H1 (cell line): ENCODE measurements at regions not wholly inside any gene's neighbourhood (a gene's known extent, or its start where the extent isn't known, plus 50 kb on each side); places are given as distances from the start of the nearest gene placed in this dataset.

Experiments used
- CTCF ChIA-PET: fragments of 300-600 bp; sonication (Branson Sonifier 250); formaldehyde crosslinking; loops from one replicate; lab custom pipeline; 2021; ENCODE audit not compliant: partially characterized antibody; lab: Charles Lee
- POLR2A ChIA-PET: fragments of 300-600 bp; sonication (Branson Sonifier 250); formaldehyde crosslinking; loops from one replicate; lab custom pipeline; 2021; ENCODE audit warnings: inconsistent platforms; ENCODE audit not compliant: partially characterized antibody; lab: Charles Lee
- DNase-seq, 2 experiments: peaks; one replicate each; pipeline versions ENCODE4 v3.0.0 to v3.0.0-alpha.2; 2010 to 2022; ENCODE audit warnings: low spot score in 2 of 2, low read depth in 1 of 2, mixed read lengths in 1 of 2
- FAIRE-seq: peaks from 2 replicates; lab custom pipeline; 2011; peaks lifted over from hg19 to GRCh38; lab: Jason Lieb, UNC
- H2AFZ ChIP-seq: 2 replicates; pipeline ENCODE4 v1.8.1; 2012; ENCODE audit warnings: low read length, inconsistent platforms
- H2AK5ac ChIP-seq: 2 replicates; pipeline ENCODE4 v1.6.1; 2013; ENCODE audit warnings: low read depth, low read length
- H2BK120ac ChIP-seq: replicated peaks from 2 replicates; pipeline ENCODE3; 2013; ENCODE audit warnings: low read depth, low read length, inconsistent platforms
- H2BK12ac ChIP-seq: 2 replicates; pipeline ENCODE4 v1.6.1; 2013; ENCODE audit warnings: low read depth, low read length
- H2BK15ac ChIP-seq: 2 replicates; pipeline ENCODE4 v1.6.1; 2013; ENCODE audit warnings: low read length
- H2BK20ac ChIP-seq: 2 replicates; pipeline ENCODE4 v1.6.1; 2013; ENCODE audit warnings: low read length
- H2BK5ac ChIP-seq: 2 replicates; pipeline ENCODE4 v1.6.1; 2013; ENCODE audit warnings: low read depth, low read length
- H3K14ac ChIP-seq: 2 replicates; pipeline ENCODE4 v1.6.1; 2013; ENCODE audit warnings: inconsistent platforms; ENCODE audit not compliant: insufficient read length
- H3K18ac ChIP-seq: 2 replicates; pipeline ENCODE4 v1.6.1; 2013; ENCODE audit warnings: low read length; ENCODE audit errors: extremely low read depth
- H3K23ac ChIP-seq: 2 replicates; pipeline ENCODE4 v1.6.1; 2013; ENCODE audit warnings: inconsistent platforms; ENCODE audit not compliant: insufficient read length
- H3K23me2 ChIP-seq: 2 replicates; pipeline ENCODE4 v1.6.1; 2013; ENCODE audit warnings: low read depth, low read length
- H3K27ac ChIP-seq: 2 replicates; pipeline ENCODE4 v1.6.1; 2011; ENCODE audit warnings: low read depth, low read length, inconsistent platforms
- H3K27me3 ChIP-seq, 4 experiments: replicated peaks in 1 of 4; 1 replicate in 1 of 4; 2 replicates in 3 of 4; pipeline versions ENCODE4 v1.6.1 to v1.8.1; 2011 to 2013; ENCODE audit warnings: low read length in 3 of 4, mild to moderate bottlenecking in 3 of 4, inconsistent platforms in 2 of 4, mixed read lengths in 2 of 4, moderate library complexity in 1 of 4; ENCODE audit not compliant: control insufficient read depth in 3 of 4, insufficient read depth in 3 of 4; ENCODE audit errors: extremely low read depth in 1 of 4
- H3K36me3 ChIP-seq, 4 experiments: 2 replicates each; pipeline versions ENCODE4 v1.6.1 to v1.8.1; 2011 to 2013; ENCODE audit warnings: mild to moderate bottlenecking in 4 of 4, low read length in 3 of 4, moderate library complexity in 2 of 4, control low read depth in 1 of 4, inconsistent platforms in 1 of 4; ENCODE audit not compliant: insufficient read depth in 4 of 4, control insufficient read depth in 2 of 4
- H3K4ac ChIP-seq: replicated peaks from 2 replicates; pipeline ENCODE3; 2013; ENCODE audit warnings: low read length, low read depth, mixed read lengths, inconsistent platforms; ENCODE audit not compliant: insufficient read length
- H3K4me1 ChIP-seq, 4 experiments: replicated peaks in 1 of 4; 1 replicate in 1 of 4; 2 replicates in 3 of 4; pipeline versions ENCODE4 v1.6.1 to v1.8.1; 2011 to 2013; ENCODE audit warnings: low read length in 3 of 4, inconsistent platforms in 2 of 4, mixed read lengths in 1 of 4; ENCODE audit not compliant: insufficient read depth in 4 of 4, control insufficient read depth in 3 of 4
- H3K4me2 ChIP-seq, 2 experiments: 2 replicates each; pipeline versions ENCODE4 v1.6.1 to v1.8.1; 2011 to 2013; ENCODE audit warnings: low read depth in 2 of 2, low read length in 2 of 2, control low read depth in 1 of 2, inconsistent platforms in 1 of 2, mild to moderate bottlenecking in 1 of 2; ENCODE audit not compliant: insufficient read depth in 1 of 2
- H3K4me3 ChIP-seq, 4 experiments: fragments of 200-600, 300-600 bp in 1 of 4; sonication (generic), shearing (Covaris generic), sonication (Bioruptor Twin) in 1 of 4; 2 replicates each; pipeline versions ENCODE4 v1.5.1 to v1.8.1; 2011 to 2016; ENCODE audit warnings: low read length in 4 of 4, low read depth in 3 of 4, control low read depth in 2 of 4, inconsistent platforms in 2 of 4, mild to moderate bottlenecking in 2 of 4, mixed read lengths in 1 of 4, moderate library complexity in 1 of 4; ENCODE audit not compliant: insufficient read depth in 2 of 4; ENCODE audit errors: extremely low read depth in 1 of 4
- H3K56ac ChIP-seq: replicated peaks from 2 replicates; pipeline ENCODE3; 2013; ENCODE audit warnings: low read depth, mild to moderate bottlenecking, mixed read lengths, low read length, inconsistent platforms; ENCODE audit not compliant: insufficient read length
- H3K79me1 ChIP-seq: 2 replicates; pipeline ENCODE4 v1.6.1; 2013; ENCODE audit warnings: low read depth, low read length, control low read depth
- H3K79me2 ChIP-seq, 2 experiments: 2 replicates each; pipeline versions ENCODE4 v1.6.1 to v1.8.1; 2012 to 2013; ENCODE audit warnings: low read length in 2 of 2, mild to moderate bottlenecking in 2 of 2, inconsistent platforms in 1 of 2; ENCODE audit not compliant: insufficient read depth in 2 of 2, control insufficient read depth in 1 of 2
- H3K9ac ChIP-seq, 4 experiments: replicated peaks in 1 of 4; 1 replicate in 1 of 4; 2 replicates in 3 of 4; pipeline versions ENCODE4 v1.6.1 to v1.8.1; 2011 to 2013; ENCODE audit warnings: low read depth in 3 of 4, low read length in 3 of 4, control low read depth in 2 of 4, mild to moderate bottlenecking in 2 of 4, moderate library complexity in 2 of 4, inconsistent platforms in 1 of 4; ENCODE audit errors: extremely low read depth in 1 of 4
- H3K9me3 ChIP-seq, 2 experiments: 2 replicates each; pipeline versions ENCODE4 v1.6.1 to v1.8.1; 2012 to 2013; ENCODE audit warnings: mild to moderate bottlenecking in 2 of 2, moderate library complexity in 2 of 2, control low read depth in 1 of 2, inconsistent platforms in 1 of 2, low read depth in 1 of 2, low read length in 1 of 2, mixed read lengths in 1 of 2; ENCODE audit not compliant: insufficient read depth in 2 of 2
- H4K20me1 ChIP-seq, 2 experiments: replicated peaks in 1 of 2; 2 replicates each; pipeline versions ENCODE3 to v1.8.1; 2011 to 2013; ENCODE audit warnings: inconsistent platforms in 2 of 2, low read length in 2 of 2, mild to moderate bottlenecking in 1 of 2; ENCODE audit not compliant: insufficient read depth in 2 of 2, control insufficient read depth in 1 of 2
- H4K5ac ChIP-seq: 2 replicates; pipeline ENCODE4 v1.6.1; 2013; ENCODE audit warnings: low read length, low read depth, mixed read lengths, inconsistent platforms; ENCODE audit not compliant: insufficient read length
- H4K8ac ChIP-seq: 2 replicates; pipeline ENCODE4 v1.8.0; 2013; ENCODE audit warnings: mild to moderate bottlenecking, moderate library complexity, low read length, inconsistent platforms; ENCODE audit not compliant: insufficient read depth; ENCODE audit errors: extremely low read depth
- H4K91ac ChIP-seq: replicated peaks from 2 replicates; pipeline ENCODE3; 2013; ENCODE audit warnings: low read length, mixed read lengths, inconsistent platforms; ENCODE audit not compliant: insufficient read length
- BRCA1 ChIP-seq: IDR thresholded peaks from 2 replicates; pipeline ENCODE4 v1.6.1; 2012; ENCODE audit warnings: low read depth, low read length, improper control_type of control experiment
- CBX5 ChIP-seq: fragments of 300-800, 300-1000 bp; sonication (generic); IDR thresholded peaks from 2 replicates; pipeline ENCODE4 v1.7.1; 2016; ENCODE audit warnings: antibody characterized with exemption, low read length, low read depth
- CHD2 ChIP-seq: IDR thresholded peaks from 2 replicates; pipeline ENCODE4 v1.6.1; 2012; ENCODE audit warnings: low read length, improper control_type of control experiment
- HDAC2 ChIP-seq, 2 experiments: fragments of 300-600 bp in 1 of 2; sonication (generic) in 1 of 2; IDR thresholded peaks; 2 replicates each; pipeline ENCODE4 v1.6.1; 2011 to 2012; ENCODE audit warnings: low read depth in 2 of 2, low read length in 2 of 2, mild to moderate bottlenecking in 2 of 2, moderate library complexity in 2 of 2, borderline replicate concordance in 1 of 2, inconsistent platforms in 1 of 2
- HDAC6 ChIP-seq: IDR thresholded peaks from one replicate; pipeline ENCODE4 v1.7.1; 2012; ENCODE audit warnings: low read depth, mild to moderate bottlenecking, inconsistent platforms, low read length, moderate library complexity
- SIX5 ChIP-seq: IDR thresholded peaks from 2 replicates; pipeline ENCODE4 v1.6.1; 2011; ENCODE audit warnings: mild to moderate bottlenecking, low read depth, low read length
- SP1 ChIP-seq: IDR thresholded peaks from 2 replicates; pipeline ENCODE4 v1.6.1; 2011; ENCODE audit warnings: low read depth, low read length
- WGBS, 2 experiments: shearing (Covaris generic) in 1 of 2; methylation state at CpG; one replicate each; pipeline versions ENCODE4 v1.1.6 to v1.1.7; 2013 to 2015; ENCODE audit warnings: low lambda C conversion rate in 2 of 2, mixed read lengths in 2 of 2, inconsistent platforms in 1 of 2, low coverage in 1 of 2, missing lambda C conversion rate in 1 of 2; ENCODE audit not compliant: insufficient replicate concordance in 2 of 2, insufficient coverage in 1 of 2, insufficient read length in 1 of 2; ENCODE audit errors: extremely low coverage in 1 of 2, missing lambda C conversion rate in 1 of 2; 5-methylcytosine and 5-hydroxymethylcytosine counted together

GRCh38 chr6:166705069-166705468 is 78.0 kb upstream of the RPS6KA2 start:
- no peaks in the 10 kb centered on the region for H3K23me2 ChIP-seq
- no peak overlapping the region for H4K8ac ChIP-seq
- H3K56ac ChIP-seq, result no peak overlapping the region
- FAIRE-seq (no peak), DNase-seq (no peak)
- H2BK12ac ChIP-seq, result no peak overlapping the region
- H2BK20ac ChIP-seq, result no peak overlapping the region
- H3K23ac ChIP-seq, result no peak overlapping the region
- no peak overlapping the region for H3K27ac ChIP-seq
- 82% methylated on average over 7 of the region's 7 CpGs; no CpG with 5 or more reads in 1 of the 2 experiments for WGBS, 2 experiments
- no peak overlapping the region for H2BK5ac ChIP-seq
- H3K4ac ChIP-seq, result peak overlapping the region; percentile 87
- H3K4me2 ChIP-seq, result no peak overlapping the region
- H2BK120ac ChIP-seq, result no peak overlapping the region
- no peak overlapping the region for H2AFZ ChIP-seq
- H3K9ac ChIP-seq, result no peak overlapping the region
- H3K79me2 ChIP-seq, result no peaks in the 10 kb centered on the region
- H4K20me1 ChIP-seq, result no peaks in the 10 kb centered on the region
- H3K4me1 ChIP-seq, result peaks cover 0 to 14% (median 9%) of the 10 kb centered on the region in 4 experiments; a peak in 6 of 7 replicates
- no peaks in the 10 kb centered on the region for H3K9me3 ChIP-seq
- H2AK5ac ChIP-seq, result 0 out of 2 replicates have a peak overlapping the region, but pooled peaks have one; percentile 16
- H3K18ac ChIP-seq, result no peak overlapping the region
- H4K5ac ChIP-seq, result no peak overlapping the region
- H2BK15ac ChIP-seq, result no peak overlapping the region
- no peaks in the 10 kb centered on the region for H3K79me1 ChIP-seq
- TF ChIP-seq SP1 (no peak), BRCA1 (no peak), HDAC6 (no peak), SIX5 (no peak), CHD2 (no peak), HDAC2 (IDR thresholded peaks at IDR 0.05; ENCODE audit: borderline replicate concordance in 1 of 2, low read depth in 2 of 2, low read length in 2 of 2) (no peak), CBX5 (no peak)
- H3K4me3 ChIP-seq, result no peak overlapping the region
- H3K27me3 ChIP-seq, result peaks cover 0 to 7% (median 3%) of the 10 kb centered on the region in 4 experiments; a peak in 4 of 7 replicates
- ChIA-PET POLR2A (no interaction called here), CTCF (interaction anchor here (1.0 kb wide), 1 partner anchor 249 kb away, joined by 5 read pairs; no protein-coding TSS in a partner anchor)
- H4K91ac ChIP-seq, result no peak overlapping the region
- H3K36me3 ChIP-seq, result no peaks in the 10 kb centered on the region
- H3K14ac ChIP-seq, result no peak overlapping the region
